Endothelial cell of umbilical vein (primary cell): ENCODE measurements at regions not wholly inside any gene's neighbourhood (a gene's known extent, or its start where the extent isn't known, plus 50 kb on each side); places are given as distances from the start of the nearest gene placed in this dataset.

Source experiments
- BruUV-seq: library from RNA; stranded (reverse); fragments of 400-500 nt; replicated peaks from 2 replicates; lab custom pipeline; 2021; lab: Mats Ljungman, UMichigan
- CTCF ChIA-PET: fragments of 300-600, 350-600 bp; sonication (Branson Sonifier 250); formaldehyde crosslinking; loops from one replicate; lab custom pipeline; 2021; ENCODE audit warnings: antibody characterized with exemption, inconsistent platforms; lab: Charles Lee
- POLR2A ChIA-PET: fragments of 300-600, 350-600 bp; sonication (Branson Sonifier 250); formaldehyde crosslinking; loops from one replicate; lab custom pipeline; 2021; ENCODE audit warnings: antibody characterized with exemption, inconsistent platforms; lab: Charles Lee
- DNase-seq: peaks from one replicate; pipeline ENCODE4 v3.0.0-alpha.2; 2011; ENCODE audit warnings: low read depth, low spot score
- FAIRE-seq: peaks from 2 replicates; lab custom pipeline; 2011; peaks lifted over from hg19 to GRCh38; lab: Jason Lieb, UNC
- H2AFZ ChIP-seq: 2 replicates; pipeline ENCODE4 v1.6.0; 2012; ENCODE audit warnings: low read depth, low read length, control low read depth, inconsistent platforms
- H3K27ac ChIP-seq: 2 replicates; pipeline ENCODE4 v1.5.1; 2011; ENCODE audit warnings: low read depth, mild to moderate bottlenecking, control low read depth, low read length, moderate library complexity; ENCODE audit not compliant: insufficient read depth
- H3K27me3 ChIP-seq, 2 experiments: 2 replicates each; pipeline versions ENCODE4 v1.6.0 to v1.6.1; 2011; ENCODE audit warnings: low read length in 2 of 2, mixed read lengths in 1 of 2; ENCODE audit not compliant: control insufficient read depth in 2 of 2, insufficient read depth in 2 of 2
- H3K36me3 ChIP-seq, 2 experiments: 2 replicates in 1 of 2; 3 replicates in 1 of 2; pipeline ENCODE4 v1.5.1; 2011; ENCODE audit warnings: low read length in 2 of 2, mild to moderate bottlenecking in 1 of 2, moderate library complexity in 1 of 2; ENCODE audit not compliant: control insufficient read depth in 2 of 2, insufficient read depth in 2 of 2; ENCODE audit errors: extremely low read depth in 1 of 2
- H3K4me1 ChIP-seq: 3 replicates; pipeline ENCODE4 v1.5.1; 2011; ENCODE audit warnings: mild to moderate bottlenecking, low read length; ENCODE audit not compliant: control insufficient read depth, insufficient read depth; ENCODE audit errors: extremely low read depth
- H3K4me2 ChIP-seq: 2 replicates; pipeline ENCODE4 v1.6.1; 2011; ENCODE audit warnings: low read length, control low read depth, mixed read lengths; ENCODE audit not compliant: insufficient read depth
- H3K4me3 ChIP-seq, 3 experiments: fragments of 200-600 bp in 1 of 3; sonication (generic), shearing (Covaris generic) in 1 of 3; replicated peaks in 1 of 3; 2 replicates each; pipeline ENCODE4 v1.5.1; 2011 to 2016; ENCODE audit warnings: control low read depth in 3 of 3, low read length in 3 of 3, mild to moderate bottlenecking in 2 of 3, inconsistent platforms in 1 of 3, low read depth in 1 of 3, moderate library complexity in 1 of 3; ENCODE audit not compliant: insufficient read depth in 1 of 3
- H3K79me2 ChIP-seq: 2 replicates; pipeline ENCODE4 v1.6.0; 2012; ENCODE audit warnings: low read length, inconsistent platforms; ENCODE audit not compliant: control insufficient read depth, insufficient read depth
- H3K9ac ChIP-seq: replicated peaks from 2 replicates; pipeline ENCODE3; 2011; ENCODE audit warnings: low read length, control low read depth; ENCODE audit not compliant: insufficient read depth; ENCODE audit errors: extremely low read depth
- H3K9me1 ChIP-seq: replicated peaks from 3 replicates; pipeline ENCODE4 v1.6.0; 2011; ENCODE audit warnings: mild to moderate bottlenecking, low read length; ENCODE audit not compliant: control insufficient read depth, insufficient read depth; ENCODE audit errors: extremely low read depth
- H3K9me3 ChIP-seq: replicated peaks from 2 replicates; pipeline ENCODE4 v1.5.1; 2012; ENCODE audit warnings: low read length, inconsistent platforms; ENCODE audit not compliant: control insufficient read depth, insufficient read depth
- H4K20me1 ChIP-seq: replicated peaks from 2 replicates; pipeline ENCODE3; 2011; ENCODE audit warnings: mild to moderate bottlenecking, low read length; ENCODE audit not compliant: control insufficient read depth, insufficient read depth; ENCODE audit errors: extremely low read depth
- CTCF ChIP-seq, 2 donors: IDR thresholded peaks; 1 replicate in 1 of 2; 2 replicates in 1 of 2; pipeline ENCODE4 v1.5.1; 2011; ENCODE audit warnings: low read length in 2 of 2, mild to moderate bottlenecking in 2 of 2, moderate library complexity in 2 of 2, control low read depth in 1 of 2, inconsistent platforms in 1 of 2, low read depth in 1 of 2; ENCODE audit not compliant: insufficient read depth in 1 of 2; ENCODE audit errors: extremely low read depth in 1 of 2
- EZH2 ChIP-seq: IDR thresholded peaks from 2 replicates; pipeline ENCODE4 v1.6.1; 2012; ENCODE audit warnings: borderline replicate concordance, low read depth, mild to moderate bottlenecking, moderate library complexity, low read length, inconsistent platforms; ENCODE audit not compliant: severe bottlenecking
- FOS ChIP-seq: IDR thresholded peaks from 2 replicates; pipeline ENCODE4 v1.6.1; 2011; ENCODE audit warnings: mild to moderate bottlenecking, low read length, moderate library complexity, borderline replicate concordance; ENCODE audit not compliant: insufficient read depth
- GATA2 ChIP-seq: IDR thresholded peaks from 2 replicates; pipeline ENCODE4 v1.7.0; 2011; ENCODE audit warnings: low read depth, mild to moderate bottlenecking, moderate library complexity, mixed read lengths, low read length; ENCODE audit not compliant: insufficient read length, insufficient read depth
- JUN ChIP-seq: IDR thresholded peaks from 2 replicates; pipeline ENCODE4 v1.6.1; 2011; ENCODE audit warnings: borderline replicate concordance, low read depth; ENCODE audit not compliant: insufficient read length, insufficient read depth
- MAX ChIP-seq: IDR thresholded peaks from 2 replicates; pipeline ENCODE4 v1.6.1; 2011; ENCODE audit not compliant: insufficient read depth, insufficient read length
- MYC ChIP-seq: IDR thresholded peaks from one replicate; pipeline ENCODE4 v1.6.1; 2011; ENCODE audit warnings: mild to moderate bottlenecking, low read depth, low read length
- POLR2A ChIP-seq: IDR thresholded peaks from 2 replicates; pipeline ENCODE4 v1.6.1; 2012; ENCODE audit warnings: low read depth, mild to moderate bottlenecking, control low read depth, low read length
- POLR2AphosphoS5 ChIP-seq: IDR thresholded peaks from 2 replicates; pipeline ENCODE4 v1.6.1; 2012; ENCODE audit warnings: low read depth, mild to moderate bottlenecking, control low read depth, low read length, moderate library complexity; ENCODE audit not compliant: insufficient read depth
- dilution Hi-C: fragments of 300-500 bp; cut with MboI; formaldehyde crosslinking; loops from one replicate; pipeline ENCODE4 v1.15.0; 2019; ENCODE audit warnings: low sequenced_read_pairs; ENCODE audit not compliant: extremely low pct_ligation_motif_present
- intact Hi-C: fragments of 100-400 bp; cut with micrococcal nuclease; formaldehyde crosslinking; loops from one replicate; pipeline ENCODE4 v1.10.0; 2022

- H2AFZ ChIP-seq: no peak overlapping the region
- POLR2A ChIA-PET: no interaction called here
- no peaks in the 10 kb centered on the region for H3K9me1 ChIP-seq
- dilution Hi-C loops (no loop called here), intact Hi-C loops (no loop called here)
- H4K20me1 ChIP-seq: no peaks in the 10 kb centered on the region
- DNase-seq: no peak
- TF ChIP-seq GATA2: no peak
- no peak for TF ChIP-seq MYC
- TF ChIP-seq EZH2: no peak
- no peak for TF ChIP-seq JUN
- TF ChIP-seq POLR2AphosphoS5: no peak
- TF ChIP-seq CTCF (IDR thresholded peaks at IDR 0.05; ENCODE audit: extremely low read depth in 1 of 2, insufficient read depth in 1 of 2, low read depth in 1 of 2, low read length in 2 of 2): no peak
- TF ChIP-seq MAX: no peak
- no peak for TF ChIP-seq FOS
- TF ChIP-seq POLR2A: no peak
- CTCF ChIA-PET: no interaction called here
- no TSS peak for BruUV-seq
- H3K27me3 ChIP-seq: peaks cover 0 to 2% of the 10 kb centered on the region in 2 experiments
- no peak for FAIRE-seq
- no peaks in the 10 kb centered on the region for H3K79me2 ChIP-seq
- no peak overlapping the region for H3K4me2 ChIP-seq
- H3K4me3 ChIP-seq: no peak overlapping the region
- no peaks in the 10 kb centered on the region for H3K4me1 ChIP-seq
- H3K9me3 ChIP-seq: no peaks in the 10 kb centered on the region
- no peak overlapping the region for H3K9ac ChIP-seq
- no peaks in the 10 kb centered on the region for H3K36me3 ChIP-seq
- no peak overlapping the region for H3K27ac ChIP-seq
These were observed 272.5 kb upstream of the TNRC6C start for GRCh38 chr17:77685881-77686486.
